H1 (cell line): ENCODE measurements at regions not wholly inside any gene's neighbourhood (a gene's known extent, or its start where the extent isn't known, plus 50 kb on each side); places are given as distances from the start of the nearest gene placed in this dataset.

Experiments
- CTCF ChIA-PET: fragments of 300-600 bp; sonication (Branson Sonifier 250); formaldehyde crosslinking; loops from one replicate; lab custom pipeline; 2021; ENCODE audit not compliant: partially characterized antibody; lab: Charles Lee
- POLR2A ChIA-PET: fragments of 300-600 bp; sonication (Branson Sonifier 250); formaldehyde crosslinking; loops from one replicate; lab custom pipeline; 2021; ENCODE audit warnings: inconsistent platforms; ENCODE audit not compliant: partially characterized antibody; lab: Charles Lee
- DNase-seq, 2 experiments: peaks; one replicate each; pipeline versions ENCODE4 v3.0.0 to v3.0.0-alpha.2; 2010 to 2022; ENCODE audit warnings: low spot score in 2 of 2, low read depth in 1 of 2, mixed read lengths in 1 of 2
- FAIRE-seq: peaks from 2 replicates; lab custom pipeline; 2011; peaks lifted over from hg19 to GRCh38; lab: Jason Lieb, UNC
- H2AFZ ChIP-seq: 2 replicates; pipeline ENCODE4 v1.8.1; 2012; ENCODE audit warnings: low read length, inconsistent platforms
- H2AK5ac ChIP-seq: 2 replicates; pipeline ENCODE4 v1.6.1; 2013; ENCODE audit warnings: low read depth, low read length
- H2BK120ac ChIP-seq: replicated peaks from 2 replicates; pipeline ENCODE3; 2013; ENCODE audit warnings: low read depth, low read length, inconsistent platforms
- H2BK12ac ChIP-seq: 2 replicates; pipeline ENCODE4 v1.6.1; 2013; ENCODE audit warnings: low read depth, low read length
- H2BK15ac ChIP-seq: 2 replicates; pipeline ENCODE4 v1.6.1; 2013; ENCODE audit warnings: low read length
- H2BK20ac ChIP-seq: 2 replicates; pipeline ENCODE4 v1.6.1; 2013; ENCODE audit warnings: low read length
- H2BK5ac ChIP-seq: 2 replicates; pipeline ENCODE4 v1.6.1; 2013; ENCODE audit warnings: low read depth, low read length
- H3K14ac ChIP-seq: 2 replicates; pipeline ENCODE4 v1.6.1; 2013; ENCODE audit warnings: inconsistent platforms; ENCODE audit not compliant: insufficient read length
- H3K18ac ChIP-seq: 2 replicates; pipeline ENCODE4 v1.6.1; 2013; ENCODE audit warnings: low read length; ENCODE audit errors: extremely low read depth
- H3K23ac ChIP-seq: 2 replicates; pipeline ENCODE4 v1.6.1; 2013; ENCODE audit warnings: inconsistent platforms; ENCODE audit not compliant: insufficient read length
- H3K23me2 ChIP-seq: 2 replicates; pipeline ENCODE4 v1.6.1; 2013; ENCODE audit warnings: low read depth, low read length
- H3K27ac ChIP-seq: 2 replicates; pipeline ENCODE4 v1.6.1; 2011; ENCODE audit warnings: low read depth, low read length, inconsistent platforms
- H3K27me3 ChIP-seq, 4 experiments: replicated peaks in 1 of 4; 1 replicate in 1 of 4; 2 replicates in 3 of 4; pipeline versions ENCODE4 v1.6.1 to v1.8.1; 2011 to 2013; ENCODE audit warnings: low read length in 3 of 4, mild to moderate bottlenecking in 3 of 4, inconsistent platforms in 2 of 4, mixed read lengths in 2 of 4, moderate library complexity in 1 of 4; ENCODE audit not compliant: control insufficient read depth in 3 of 4, insufficient read depth in 3 of 4; ENCODE audit errors: extremely low read depth in 1 of 4
- H3K36me3 ChIP-seq, 4 experiments: 2 replicates each; pipeline versions ENCODE4 v1.6.1 to v1.8.1; 2011 to 2013; ENCODE audit warnings: mild to moderate bottlenecking in 4 of 4, low read length in 3 of 4, moderate library complexity in 2 of 4, control low read depth in 1 of 4, inconsistent platforms in 1 of 4; ENCODE audit not compliant: insufficient read depth in 4 of 4, control insufficient read depth in 2 of 4
- H3K4ac ChIP-seq: replicated peaks from 2 replicates; pipeline ENCODE3; 2013; ENCODE audit warnings: low read length, low read depth, mixed read lengths, inconsistent platforms; ENCODE audit not compliant: insufficient read length
- H3K4me1 ChIP-seq, 4 experiments: replicated peaks in 1 of 4; 1 replicate in 1 of 4; 2 replicates in 3 of 4; pipeline versions ENCODE4 v1.6.1 to v1.8.1; 2011 to 2013; ENCODE audit warnings: low read length in 3 of 4, inconsistent platforms in 2 of 4, mixed read lengths in 1 of 4; ENCODE audit not compliant: insufficient read depth in 4 of 4, control insufficient read depth in 3 of 4
- H3K4me2 ChIP-seq, 2 experiments: 2 replicates each; pipeline versions ENCODE4 v1.6.1 to v1.8.1; 2011 to 2013; ENCODE audit warnings: low read depth in 2 of 2, low read length in 2 of 2, control low read depth in 1 of 2, inconsistent platforms in 1 of 2, mild to moderate bottlenecking in 1 of 2; ENCODE audit not compliant: insufficient read depth in 1 of 2
- H3K4me3 ChIP-seq, 4 experiments: fragments of 200-600, 300-600 bp in 1 of 4; sonication (generic), shearing (Covaris generic), sonication (Bioruptor Twin) in 1 of 4; 2 replicates each; pipeline versions ENCODE4 v1.5.1 to v1.8.1; 2011 to 2016; ENCODE audit warnings: low read length in 4 of 4, low read depth in 3 of 4, control low read depth in 2 of 4, inconsistent platforms in 2 of 4, mild to moderate bottlenecking in 2 of 4, mixed read lengths in 1 of 4, moderate library complexity in 1 of 4; ENCODE audit not compliant: insufficient read depth in 2 of 4; ENCODE audit errors: extremely low read depth in 1 of 4
- H3K56ac ChIP-seq: replicated peaks from 2 replicates; pipeline ENCODE3; 2013; ENCODE audit warnings: low read depth, mild to moderate bottlenecking, mixed read lengths, low read length, inconsistent platforms; ENCODE audit not compliant: insufficient read length
- H3K79me1 ChIP-seq: 2 replicates; pipeline ENCODE4 v1.6.1; 2013; ENCODE audit warnings: low read depth, low read length, control low read depth
- H3K79me2 ChIP-seq, 2 experiments: 2 replicates each; pipeline versions ENCODE4 v1.6.1 to v1.8.1; 2012 to 2013; ENCODE audit warnings: low read length in 2 of 2, mild to moderate bottlenecking in 2 of 2, inconsistent platforms in 1 of 2; ENCODE audit not compliant: insufficient read depth in 2 of 2, control insufficient read depth in 1 of 2
- H3K9ac ChIP-seq, 4 experiments: replicated peaks in 1 of 4; 1 replicate in 1 of 4; 2 replicates in 3 of 4; pipeline versions ENCODE4 v1.6.1 to v1.8.1; 2011 to 2013; ENCODE audit warnings: low read depth in 3 of 4, low read length in 3 of 4, control low read depth in 2 of 4, mild to moderate bottlenecking in 2 of 4, moderate library complexity in 2 of 4, inconsistent platforms in 1 of 4; ENCODE audit errors: extremely low read depth in 1 of 4
- H3K9me3 ChIP-seq, 2 experiments: 2 replicates each; pipeline versions ENCODE4 v1.6.1 to v1.8.1; 2012 to 2013; ENCODE audit warnings: mild to moderate bottlenecking in 2 of 2, moderate library complexity in 2 of 2, control low read depth in 1 of 2, inconsistent platforms in 1 of 2, low read depth in 1 of 2, low read length in 1 of 2, mixed read lengths in 1 of 2; ENCODE audit not compliant: insufficient read depth in 2 of 2
- H4K20me1 ChIP-seq, 2 experiments: replicated peaks in 1 of 2; 2 replicates each; pipeline versions ENCODE3 to v1.8.1; 2011 to 2013; ENCODE audit warnings: inconsistent platforms in 2 of 2, low read length in 2 of 2, mild to moderate bottlenecking in 1 of 2; ENCODE audit not compliant: insufficient read depth in 2 of 2, control insufficient read depth in 1 of 2
- H4K5ac ChIP-seq: 2 replicates; pipeline ENCODE4 v1.6.1; 2013; ENCODE audit warnings: low read length, low read depth, mixed read lengths, inconsistent platforms; ENCODE audit not compliant: insufficient read length
- H4K8ac ChIP-seq: 2 replicates; pipeline ENCODE4 v1.8.0; 2013; ENCODE audit warnings: mild to moderate bottlenecking, moderate library complexity, low read length, inconsistent platforms; ENCODE audit not compliant: insufficient read depth; ENCODE audit errors: extremely low read depth
- H4K91ac ChIP-seq: replicated peaks from 2 replicates; pipeline ENCODE3; 2013; ENCODE audit warnings: low read length, mixed read lengths, inconsistent platforms; ENCODE audit not compliant: insufficient read length
- KDM4A ChIP-seq: IDR thresholded peaks from one replicate; pipeline ENCODE4 v1.7.1; 2012; ENCODE audit warnings: low read depth, mild to moderate bottlenecking, moderate library complexity, low read length, inconsistent platforms; ENCODE audit not compliant: severe bottlenecking
- NRF1 ChIP-seq: IDR thresholded peaks from 2 replicates; pipeline ENCODE4 v1.6.1; 2011; ENCODE audit warnings: mild to moderate bottlenecking, low read depth, low read length, improper control_type of control experiment
- SUZ12 ChIP-seq: fragments of 200-600 bp; sonication (generic); IDR thresholded peaks from 2 replicates; pipeline ENCODE4 v1.6.1; 2012; ENCODE audit warnings: mild to moderate bottlenecking, inconsistent platforms, low read length, moderate library complexity, mixed read lengths
- USF2 ChIP-seq: IDR thresholded peaks from 2 replicates; pipeline ENCODE4 v1.6.1; 2011; ENCODE audit warnings: low read length, improper control_type of control experiment
- WGBS, 2 experiments: shearing (Covaris generic) in 1 of 2; methylation state at CpG; one replicate each; pipeline versions ENCODE4 v1.1.6 to v1.1.7; 2013 to 2015; ENCODE audit warnings: low lambda C conversion rate in 2 of 2, mixed read lengths in 2 of 2, inconsistent platforms in 1 of 2, low coverage in 1 of 2, missing lambda C conversion rate in 1 of 2; ENCODE audit not compliant: insufficient replicate concordance in 2 of 2, insufficient coverage in 1 of 2, insufficient read length in 1 of 2; ENCODE audit errors: extremely low coverage in 1 of 2, missing lambda C conversion rate in 1 of 2; 5-methylcytosine and 5-hydroxymethylcytosine counted together
- TF ChIP-seq, protein P1 (sequence below): IDR thresholded peaks from 2 replicates; pipeline ENCODE4 v1.6.1; 2012; ENCODE audit warnings: low read length, inconsistent platforms

DNA sequence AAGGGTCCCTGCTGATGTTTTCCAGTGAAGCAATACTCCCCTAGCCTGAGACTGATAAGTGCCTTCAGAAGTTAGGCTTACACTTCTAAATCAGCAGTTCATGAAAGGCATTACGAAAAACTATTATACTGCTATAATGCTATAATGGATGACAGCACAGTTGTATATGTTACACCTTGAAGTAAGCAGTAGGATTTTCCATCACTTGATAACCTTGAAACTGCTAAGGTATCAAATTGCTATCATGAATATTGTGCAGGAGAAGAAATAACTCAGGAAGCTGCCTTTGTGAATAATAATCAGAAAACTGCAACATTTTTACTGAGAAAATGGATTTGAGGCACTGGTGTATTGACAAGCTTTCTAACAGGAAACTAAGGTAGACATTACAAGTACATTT is 142.3 kb downstream of the HNMT start:
- no peak overlapping the region for H3K18ac ChIP-seq
- H4K91ac ChIP-seq: no peak overlapping the region
- no peaks in the 10 kb centered on the region for H3K23me2 ChIP-seq
- H3K4me3 ChIP-seq: no peak overlapping the region
- no peaks in the 10 kb centered on the region for H3K36me3 ChIP-seq
- no peak overlapping the region for H4K5ac ChIP-seq
- no peak overlapping the region for H3K4ac ChIP-seq
- no peak overlapping the region for H3K27ac ChIP-seq
- no peaks in the 10 kb centered on the region for H3K27me3 ChIP-seq
- no peak overlapping the region for H2BK12ac ChIP-seq
- H3K79me2 ChIP-seq: no peaks in the 10 kb centered on the region
- H4K20me1 ChIP-seq: no peaks in the 10 kb centered on the region
- H4K8ac ChIP-seq: no peak overlapping the region
- no peak for FAIRE-seq
- no peak overlapping the region for H3K4me2 ChIP-seq
- CTCF ChIA-PET: no interaction called here
- no peaks in the 10 kb centered on the region for H3K4me1 ChIP-seq
- 0 out of 4 replicates have a peak, but pooled peaks cover 0 to 2% of the 10 kb centered on the region in 2 experiments for H3K9me3 ChIP-seq
- no peak overlapping the region for H2BK5ac ChIP-seq
- no peak overlapping the region for H2BK20ac ChIP-seq
- POLR2A ChIA-PET: no interaction called here
- no peak overlapping the region for H3K56ac ChIP-seq
- H3K79me1 ChIP-seq: no peaks in the 10 kb centered on the region
- no peak for DNase-seq
- H2BK15ac ChIP-seq: no peak overlapping the region
- no peak overlapping the region for H3K9ac ChIP-seq
- H2AK5ac ChIP-seq: no peak overlapping the region
- no peak overlapping the region for H2BK120ac ChIP-seq
- 90% methylated on average over 1 of the region's 1 CpG; no CpG with 5 or more reads in 1 of the 2 experiments for WGBS, 2 experiments
- no peak overlapping the region for H3K14ac ChIP-seq
- no peak overlapping the region for H3K23ac ChIP-seq
- H2AFZ ChIP-seq: no peak overlapping the region
- TF ChIP-seq SUZ12 (no peak), USF2 (no peak), KDM4A (no peak), NRF1 (no peak)
- TF ChIP-seq, protein P1, sequence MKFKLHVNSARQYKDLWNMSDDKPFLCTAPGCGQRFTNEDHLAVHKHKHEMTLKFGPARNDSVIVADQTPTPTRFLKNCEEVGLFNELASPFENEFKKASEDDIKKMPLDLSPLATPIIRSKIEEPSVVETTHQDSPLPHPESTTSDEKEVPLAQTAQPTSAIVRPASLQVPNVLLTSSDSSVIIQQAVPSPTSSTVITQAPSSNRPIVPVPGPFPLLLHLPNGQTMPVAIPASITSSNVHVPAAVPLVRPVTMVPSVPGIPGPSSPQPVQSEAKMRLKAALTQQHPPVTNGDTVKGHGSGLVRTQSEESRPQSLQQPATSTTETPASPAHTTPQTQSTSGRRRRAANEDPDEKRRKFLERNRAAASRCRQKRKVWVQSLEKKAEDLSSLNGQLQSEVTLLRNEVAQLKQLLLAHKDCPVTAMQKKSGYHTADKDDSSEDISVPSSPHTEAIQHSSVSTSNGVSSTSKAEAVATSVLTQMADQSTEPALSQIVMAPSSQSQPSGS: no peak
